PC-9 (cell line): ENCODE measurements at regions not wholly inside any gene's neighbourhood (a gene's known extent, or its start where the extent isn't known, plus 50 kb on each side); places are given as distances from the start of the nearest gene placed in this dataset.

ENCODE experiments used
- BruUV-seq: library from RNA; stranded (reverse); fragments of 400-500 nt; replicated peaks from 2 replicates; lab custom pipeline; 2021; lab: Mats Ljungman, UMichigan
- CTCF ChIA-PET: fragments of 300-600 bp; sonication (Branson Sonifier 250); formaldehyde crosslinking; loops from one replicate; lab custom pipeline; 2022; ENCODE audit warnings: antibody characterized with exemption; lab: Charles Lee
- POLR2A ChIA-PET: fragments of 300-600 bp; sonication (Branson Sonifier 250); formaldehyde crosslinking; loops from one replicate; lab custom pipeline; 2022; ENCODE audit warnings: antibody characterized with exemption; ENCODE audit not compliant: unreplicated experiment; lab: Charles Lee
- DNase-seq, 2 experiments: peaks; one replicate each; pipeline versions ENCODE4 v3.0.0 to v3.0.0-alpha.2; 2015 to 2022; ENCODE audit warnings: mixed read lengths in 1 of 2
- H2AFZ ChIP-seq: fragments of 200-600 bp; sonication (generic); 2 replicates; pipeline ENCODE4 v1.8.1; 2017; ENCODE audit warnings: antibody characterized with exemption
- H3F3A ChIP-seq: fragments of 200-600 bp; sonication (generic); 2 replicates; pipeline ENCODE4 v1.8.1; 2017; ENCODE audit warnings: antibody characterized with exemption, mild to moderate bottlenecking, low read depth; ENCODE audit not compliant: insufficient read depth
- H3K27ac ChIP-seq: fragments of 200-600 bp; sonication (generic); 2 replicates; pipeline ENCODE4 v1.6.1; 2016; ENCODE audit warnings: mixed run types
- H3K27me3 ChIP-seq: fragments of 200-600 bp; sonication (generic); 2 replicates; pipeline ENCODE4 v1.6.1; 2016; ENCODE audit warnings: low read depth, mixed run types; ENCODE audit not compliant: insufficient read depth
- H3K36me3 ChIP-seq: fragments of 200-600 bp; sonication (generic); 2 replicates; pipeline ENCODE4 v1.6.1; 2016; ENCODE audit warnings: low read depth, mixed run types
- H3K4me1 ChIP-seq: fragments of 200-600 bp; sonication (generic); replicated peaks from 2 replicates; pipeline ENCODE4 v1.6.1; 2016; ENCODE audit warnings: mixed run types; ENCODE audit not compliant: insufficient read depth
- H3K4me2 ChIP-seq: fragments of 200-600 bp; sonication (generic); 2 replicates; pipeline ENCODE4 v1.6.1; 2017; ENCODE audit warnings: mixed run types
- H3K4me3 ChIP-seq: fragments of 200-600 bp; sonication (generic); 2 replicates; pipeline ENCODE4 v1.6.1; 2016; ENCODE audit warnings: mixed run types
- H3K79me2 ChIP-seq: fragments of 200-600 bp; sonication (generic); 2 replicates; pipeline ENCODE4 v1.6.1; 2017; ENCODE audit warnings: low read depth, mixed run types
- H3K9me2 ChIP-seq: fragments of 200-600 bp; sonication (generic); 2 replicates; pipeline ENCODE4 v1.8.1; 2017; ENCODE audit warnings: mild to moderate bottlenecking; ENCODE audit not compliant: insufficient read depth
- H3K9me3 ChIP-seq: fragments of 200-600 bp; sonication (generic); 2 replicates; pipeline ENCODE4 v1.8.1; 2016; ENCODE audit warnings: low read depth; ENCODE audit not compliant: insufficient read depth
- H4K20me1 ChIP-seq: fragments of 200-600 bp; sonication (generic); 2 replicates; pipeline ENCODE4 v1.8.1; 2017; ENCODE audit not compliant: insufficient read depth
- CTCF ChIP-seq: fragments of 200-600 bp; sonication (generic); conservative IDR thresholded peaks from 2 replicates; pipeline ENCODE4 v1.6.1; 2017; ENCODE audit warnings: mixed run types, antibody characterized with exemption, mild to moderate bottlenecking, moderate library complexity
- EZH2 ChIP-seq: fragments of 200-600 bp; sonication (generic); IDR thresholded peaks from 2 replicates; pipeline ENCODE4 v1.8.0; 2017; ENCODE audit warnings: antibody characterized with exemption, low read depth
- intact Hi-C: fragments of 100-400 bp; cut with micrococcal nuclease; formaldehyde crosslinking; loops from one replicate; pipeline ENCODE4 v1.10.0; 2022; ENCODE audit not compliant: unreplicated experiment

GRCh38 chr2:196284144-196284844 is 112.9 kb upstream of the STK17B start:
- Histone ChIP-seq H3K9me2 (no peaks in the 10 kb centered on the region), H3K9me3 (no peaks in the 10 kb centered on the region), H3F3A (no peaks in the 10 kb centered on the region), H3K27ac (no peak overlapping the region), H3K79me2 (no peaks in the 10 kb centered on the region), H3K4me2 (no peak overlapping the region), H3K27me3 (no peaks in the 10 kb centered on the region), H3K4me3 (no peak overlapping the region), H3K36me3 (no peaks in the 10 kb centered on the region), H2AFZ (no peak overlapping the region), H3K4me1 (no peaks in the 10 kb centered on the region), H4K20me1 (no peaks in the 10 kb centered on the region)
- TF ChIP-seq EZH2 = no peak
- TF ChIP-seq CTCF = no peak
- DNase-seq = no peak
- BruUV-seq = no TSS peak
- intact Hi-C loops = no loop called here
- ChIA-PET CTCF (no interaction called here), POLR2A (no interaction called here)

- intact Hi-C loops = no loop called here
- POLR2A ChIA-PET = no interaction called here
- H3K9me3 ChIP-seq = no peaks in the 10 kb centered on the region
- H3K9me2 ChIP-seq = no peaks in the 10 kb centered on the region
- peaks cover 4% of the 10 kb centered on the region for H3K4me1 ChIP-seq
- no peaks in the 10 kb centered on the region for H3K36me3 ChIP-seq
- no peak overlapping the region for H3K4me2 ChIP-seq
- no peak overlapping the region for H2AFZ ChIP-seq
- no peak for DNase-seq
- CTCF ChIA-PET = no interaction called here
- H3K79me2 ChIP-seq = no peaks in the 10 kb centered on the region
- H3K4me3 ChIP-seq = no peak overlapping the region
- TF ChIP-seq CTCF (no peak), EZH2 (no peak)
- H3F3A ChIP-seq = no peaks in the 10 kb centered on the region
- H4K20me1 ChIP-seq = no peaks in the 10 kb centered on the region
- H3K27ac ChIP-seq = no peak overlapping the region
- H3K27me3 ChIP-seq = no peaks in the 10 kb centered on the region
- BruUV-seq = no TSS peak
Observed at GRCh38 chr2:196284866-196285557, 113.6 kb upstream of the STK17B start.

GRCh38 chr2:196286821-196287220 is 115.4 kb upstream of the STK17B start:
- no peaks in the 10 kb centered on the region for H4K20me1 ChIP-seq
- intact Hi-C loops = no loop called here
- H3K36me3 ChIP-seq = no peaks in the 10 kb centered on the region
- BruUV-seq = no TSS peak
- POLR2A ChIA-PET = no interaction called here
- TF ChIP-seq EZH2 (no peak), CTCF (no peak)
- H3K4me1 ChIP-seq = peaks cover 22% of the 10 kb centered on the region
- no peaks in the 10 kb centered on the region for H3K79me2 ChIP-seq
- no peaks in the 10 kb centered on the region for H3K9me3 ChIP-seq
- no peak overlapping the region for H2AFZ ChIP-seq
- CTCF ChIA-PET = no interaction called here
- no peaks in the 10 kb centered on the region for H3K9me2 ChIP-seq
- no peak for DNase-seq
- peaks cover 18% of the 10 kb centered on the region for H3F3A ChIP-seq
- H3K27me3 ChIP-seq = no peaks in the 10 kb centered on the region
- no peak overlapping the region for H3K4me3 ChIP-seq
- no peak overlapping the region for H3K4me2 ChIP-seq
- H3K27ac ChIP-seq = no peak overlapping the region
